T-helper 2 cell treated with Interferon-gamma antibody and Interleukin-4, amounts not matched to agents 5 μg/mL and 100 μg/mL, for 36 hours (primary cell): ENCODE measurements at regions not wholly inside any gene's neighbourhood (a gene's known extent, or its start where the extent isn't known, plus 50 kb on each side); places are given as distances from the start of the nearest gene placed in this dataset.

ENCODE experiments used
- DNase-seq: peaks from one replicate; pipeline ENCODE4 v3.0.0; 2021; ENCODE audit warnings: low spot score
- H3K27ac Mint-ChIP-seq: one replicate; pipeline ENCODE4 v1.8.0; 2021; ENCODE audit warnings: mild to moderate bottlenecking, mixed read lengths
- H3K27me3 Mint-ChIP-seq: one replicate; pipeline ENCODE4 v1.8.0; 2021; ENCODE audit warnings: low read depth, mixed read lengths
- H3K36me3 Mint-ChIP-seq: one replicate; pipeline ENCODE4 v1.8.0; 2021; ENCODE audit warnings: low read depth, mixed read lengths
- H3K4me1 Mint-ChIP-seq: one replicate; pipeline ENCODE4 v1.8.0; 2021; ENCODE audit warnings: low read depth, mixed read lengths
- H3K4me3 Mint-ChIP-seq: one replicate; pipeline ENCODE4 v1.8.0; 2022; ENCODE audit warnings: mild to moderate bottlenecking, moderate library complexity, mixed read lengths
- H3K9me3 Mint-ChIP-seq: one replicate; pipeline ENCODE4 v1.8.0; 2021; ENCODE audit warnings: mixed read lengths

GRCh38 chr1:199160521-199161318, 521.9 kb downstream of the PTPRC start:
- peaks cover 5% of the 10 kb centered on the region for H3K36me3 Mint-ChIP-seq
- peaks cover 2% of the 10 kb centered on the region for H3K27me3 Mint-ChIP-seq
- peaks cover 32% of the 10 kb centered on the region for H3K4me1 Mint-ChIP-seq
- no peak for DNase-seq
- no peak overlapping the region for H3K4me3 Mint-ChIP-seq
- H3K9me3 Mint-ChIP-seq, result peaks cover 4% of the 10 kb centered on the region
- no peak overlapping the region for H3K27ac Mint-ChIP-seq

- Mint-ChIP-seq H3K4me1 (peaks cover 33% of the 10 kb centered on the region), H3K4me3 (no peak overlapping the region), H3K36me3 (peaks cover 5% of the 10 kb centered on the region), H3K27ac (no peak overlapping the region), H3K27me3 (peaks cover 3% of the 10 kb centered on the region), H3K9me3 (peaks cover 4% of the 10 kb centered on the region)
- DNase-seq, result no peak
Observed at GRCh38 chr1:199161319-199161680, 522.5 kb downstream of the PTPRC start.

- H3K27ac Mint-ChIP-seq, result no peak overlapping the region
- peaks cover 4% of the 10 kb centered on the region for H3K9me3 Mint-ChIP-seq
- peaks cover 3% of the 10 kb centered on the region for H3K27me3 Mint-ChIP-seq
- no peak overlapping the region for H3K4me3 Mint-ChIP-seq
- H3K4me1 Mint-ChIP-seq, result peaks cover 33% of the 10 kb centered on the region
- DNase-seq, result no peak
- peaks cover 5% of the 10 kb centered on the region for H3K36me3 Mint-ChIP-seq
Observed at GRCh38 chr1:199161766-199162303, 523.0 kb downstream of the PTPRC start.

- Mint-ChIP-seq H3K4me3 (peak overlapping the region; percentile 30), H3K4me1 (peaks cover 33% of the 10 kb centered on the region), H3K27me3 (peaks cover 3% of the 10 kb centered on the region), H3K27ac (peak overlapping the region; percentile 44), H3K36me3 (peaks cover 5% of the 10 kb centered on the region), H3K9me3 (peaks cover 4% of the 10 kb centered on the region)
- DNase-seq, result no peak
Observed at GRCh38 chr1:199163267-199163666, 524.4 kb downstream of the PTPRC start.

GRCh38 chr1:199163670-199164069, 524.8 kb downstream of the PTPRC start:
- Mint-ChIP-seq H3K9me3 (peaks cover 4% of the 10 kb centered on the region), H3K36me3 (peaks cover 5% of the 10 kb centered on the region), H3K27ac (peak overlapping the region; percentile 44), H3K27me3 (peaks cover 6% of the 10 kb centered on the region), H3K4me3 (peak overlapping the region; percentile 30), H3K4me1 (peaks cover 37% of the 10 kb centered on the region)
- no peak for DNase-seq

- Mint-ChIP-seq H3K27ac (no peak overlapping the region), H3K36me3 (peaks cover 4% of the 10 kb centered on the region), H3K4me1 (peaks cover 48% of the 10 kb centered on the region), H3K4me3 (no peak overlapping the region), H3K9me3 (peaks cover 3% of the 10 kb centered on the region), H3K27me3 (peaks cover 14% of the 10 kb centered on the region)
- no peak for DNase-seq
Observed at GRCh38 chr1:199167460-199167859, 528.6 kb downstream of the PTPRC start.

- no peak overlapping the region for H3K27ac Mint-ChIP-seq
- H3K9me3 Mint-ChIP-seq, result peaks cover 3% of the 10 kb centered on the region
- H3K4me3 Mint-ChIP-seq, result no peak overlapping the region
- H3K36me3 Mint-ChIP-seq, result peaks cover 2% of the 10 kb centered on the region
- DNase-seq, result no peak
- H3K27me3 Mint-ChIP-seq, result peaks cover 14% of the 10 kb centered on the region
- peaks cover 47% of the 10 kb centered on the region for H3K4me1 Mint-ChIP-seq
Observed at GRCh38 chr1:199168888-199169585, 530.2 kb downstream of the PTPRC start.

- peaks cover 23% of the 10 kb centered on the region for H3K27me3 Mint-ChIP-seq
- H3K9me3 Mint-ChIP-seq, result peaks cover 3% of the 10 kb centered on the region
- no peak for DNase-seq
- no peak overlapping the region for H3K27ac Mint-ChIP-seq
- H3K4me1 Mint-ChIP-seq, result peaks cover 47% of the 10 kb centered on the region
- H3K4me3 Mint-ChIP-seq, result no peak overlapping the region
- peaks cover under 1% of the 10 kb centered on the region for H3K36me3 Mint-ChIP-seq
Observed at GRCh38 chr1:199170711-199171110, 531.9 kb downstream of the PTPRC start.

- peak overlapping the region; percentile 27 for H3K27ac Mint-ChIP-seq
- peaks cover 34% of the 10 kb centered on the region for H3K27me3 Mint-ChIP-seq
- H3K36me3 Mint-ChIP-seq, result no peaks in the 10 kb centered on the region
- DNase-seq, result no peak
- H3K4me3 Mint-ChIP-seq, result no peak overlapping the region
- peaks cover 3% of the 10 kb centered on the region for H3K9me3 Mint-ChIP-seq
- peaks cover 47% of the 10 kb centered on the region for H3K4me1 Mint-ChIP-seq
Observed at GRCh38 chr1:199172171-199173124, 533.6 kb downstream of the PTPRC start.

- Mint-ChIP-seq H3K36me3 (no peaks in the 10 kb centered on the region), H3K9me3 (peaks cover 3% of the 10 kb centered on the region), H3K4me3 (peak overlapping the region; percentile 31), H3K27ac (peak overlapping the region; percentile 75), H3K27me3 (peaks cover 40% of the 10 kb centered on the region), H3K4me1 (peaks cover 46% of the 10 kb centered on the region)
- DNase-seq, result peak; percentile 43
Observed at GRCh38 chr1:199173356-199173755, 534.5 kb downstream of the PTPRC start.

GRCh38 chr1:199174336-199174735, 535.5 kb downstream of the PTPRC start:
- Mint-ChIP-seq H3K36me3 (no peaks in the 10 kb centered on the region), H3K9me3 (peaks cover 3% of the 10 kb centered on the region), H3K4me3 (no peak overlapping the region), H3K27ac (peak overlapping the region; percentile 3), H3K27me3 (peaks cover 39% of the 10 kb centered on the region), H3K4me1 (peaks cover 38% of the 10 kb centered on the region)
- no peak for DNase-seq

- no peak for DNase-seq
- H3K9me3 Mint-ChIP-seq, result no peaks in the 10 kb centered on the region
- H3K36me3 Mint-ChIP-seq, result no peaks in the 10 kb centered on the region
- H3K27me3 Mint-ChIP-seq, result peaks cover 34% of the 10 kb centered on the region
- peaks cover 26% of the 10 kb centered on the region for H3K4me1 Mint-ChIP-seq
- H3K27ac Mint-ChIP-seq, result no peak overlapping the region
- H3K4me3 Mint-ChIP-seq, result no peak overlapping the region
Observed at GRCh38 chr1:199176713-199177112, 537.9 kb downstream of the PTPRC start.

GRCh38 chr1:199177241-199177640, 538.4 kb downstream of the PTPRC start:
- H3K4me3 Mint-ChIP-seq, result no peak overlapping the region
- peaks cover 25% of the 10 kb centered on the region for H3K4me1 Mint-ChIP-seq
- no peak for DNase-seq
- no peaks in the 10 kb centered on the region for H3K9me3 Mint-ChIP-seq
- peaks cover 34% of the 10 kb centered on the region for H3K27me3 Mint-ChIP-seq
- no peak overlapping the region for H3K27ac Mint-ChIP-seq
- H3K36me3 Mint-ChIP-seq, result no peaks in the 10 kb centered on the region
